Right lobe of liver (tissue), 4 donors: ENCODE measurements at regions not wholly inside any gene's neighbourhood (a gene's known extent, or its start where the extent isn't known, plus 50 kb on each side); places are given as distances from the start of the nearest gene placed in this dataset.

Experiments used
- CTCF ChIP-seq, 4 donors: fragments of 200-600 bp in 3 of 4; fragments of 450-650 bp in 1 of 4; IDR thresholded peaks; one replicate each; pipeline versions ENCODE4 v1.5.1 to v1.8.0; 2016 to 2022; ENCODE audit warnings: antibody characterized with exemption in 4 of 4, mild to moderate bottlenecking in 2 of 4
- POLR2A ChIP-seq: fragments of 450-650 bp; IDR thresholded peaks from one replicate; pipeline ENCODE4 v1.6.1; 2017; ENCODE audit warnings: antibody characterized with exemption, mild to moderate bottlenecking
- donor health status: DM: no; HTN: no; CAD: no.
- donor health status: DM: no; HTN: no; CAD: no.
- donor health status: DM: no; HTN: yes; CAD: no.

- TF ChIP-seq CTCF (IDR thresholded peaks at IDR 0.05) (no peak), POLR2A (no peak)
Measured at GRCh38 chr2:103660519-103660918, 898.7 kb downstream of the TMEM182 start.
